ENCODE measurements at regions not wholly inside any gene's neighbourhood (a gene's known extent, or its start where the extent isn't known, plus 50 kb on each side); places are given as distances from the start of the nearest gene placed in this dataset.

DNA sequence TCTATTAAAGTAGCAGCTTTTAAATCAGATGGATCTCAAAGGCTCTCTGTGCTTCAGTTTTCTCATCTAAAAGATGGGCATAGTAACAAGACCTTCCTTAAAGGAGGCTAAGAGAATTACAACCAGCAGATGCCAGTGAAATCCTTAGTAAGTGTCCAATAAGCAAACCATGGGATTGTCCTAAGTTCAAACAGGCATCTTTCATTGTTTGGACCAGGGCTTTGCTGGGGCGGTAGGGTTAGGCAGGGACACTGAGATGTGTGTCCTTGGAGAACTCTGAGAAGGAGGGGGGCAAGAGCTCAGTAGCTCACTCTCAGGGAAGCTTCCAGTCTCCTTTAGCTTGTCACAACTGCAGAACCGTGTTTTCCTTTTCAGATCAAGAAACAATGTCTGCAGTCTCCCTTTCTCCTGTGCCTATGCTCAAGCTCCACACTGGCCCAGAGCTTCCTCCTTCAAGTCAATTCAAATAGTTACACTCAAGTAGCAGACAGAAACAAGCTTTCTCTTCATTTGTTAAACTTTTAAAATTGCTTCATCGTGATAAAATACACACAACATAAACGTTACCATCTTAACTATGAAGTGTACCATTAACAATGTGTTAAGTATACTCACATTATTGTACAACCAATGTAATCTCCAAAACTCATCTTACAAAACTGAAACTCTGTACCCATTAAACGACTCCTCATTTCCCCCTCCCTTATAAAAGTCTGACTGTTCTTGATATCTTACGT lies 216.2 kb downstream of the PIK3R1 start:
- no peak for DNase-seq (ENCODE audit: low read depth in 1 of 2, low spot score in 1 of 2)
- no peak for TF ChIP-seq JUND (IDR thresholded peaks at IDR 0.05; ENCODE audit: low read depth)
- in situ Hi-C loops (cut with HindIII; ENCODE audit: low pct_unique_long_range_greater_than_20kb, low sequenced_read_pairs): no loop called here

DNA sequence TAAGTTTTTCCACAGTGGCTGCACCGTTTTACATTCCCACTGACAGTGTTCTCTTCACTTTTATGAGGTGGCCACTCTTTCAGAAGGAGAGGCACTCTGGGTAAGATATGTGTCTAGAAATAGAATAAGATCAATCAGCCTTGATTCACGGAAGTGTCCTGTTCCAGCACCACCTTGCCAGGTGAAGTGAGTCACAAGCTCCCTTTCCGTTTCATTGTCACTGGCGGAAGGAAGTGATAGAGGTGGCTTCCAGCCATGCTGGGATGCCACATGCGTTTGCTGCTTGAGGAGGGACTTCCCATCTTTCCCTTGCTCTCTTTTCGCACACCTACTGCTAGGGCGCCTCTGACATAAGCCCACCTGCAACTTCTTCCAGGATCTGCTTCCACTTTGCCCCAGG lies 217.1 kb downstream of the PIK3R1 start:
- no peak for TF ChIP-seq JUND (IDR thresholded peaks at IDR 0.05; ENCODE audit: low read depth)
- DNase-seq (ENCODE audit: low read depth in 1 of 2, low spot score in 1 of 2): no peak
- in situ Hi-C loops (cut with HindIII; ENCODE audit: low pct_unique_long_range_greater_than_20kb, low sequenced_read_pairs): no loop called here

DNA sequence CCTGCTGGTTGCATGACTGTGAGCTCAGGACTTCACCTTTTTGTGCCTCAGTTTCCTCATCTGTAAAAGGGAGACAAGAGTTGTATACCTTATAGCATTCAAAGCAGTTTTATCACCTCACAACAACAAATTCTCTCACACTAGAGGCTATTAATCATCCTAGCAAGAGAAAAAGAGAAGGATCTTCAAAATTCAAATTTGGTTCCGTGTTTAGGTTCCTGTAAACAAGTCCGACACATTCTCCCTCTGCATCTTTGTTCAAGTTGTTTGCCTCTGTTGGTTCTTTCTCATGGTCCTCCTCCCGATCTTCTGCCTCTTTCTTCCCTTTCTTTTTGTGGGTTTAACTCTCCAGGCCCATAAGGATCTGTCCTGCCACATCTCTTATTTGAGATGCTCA lies 218.0 kb downstream of the PIK3R1 start:
- no peak for TF ChIP-seq JUND (IDR thresholded peaks at IDR 0.05; ENCODE audit: low read depth)
- in situ Hi-C loops (cut with HindIII; ENCODE audit: low pct_unique_long_range_greater_than_20kb, low sequenced_read_pairs): no loop called here
- no peak for DNase-seq (ENCODE audit: low read depth in 1 of 2, low spot score in 1 of 2)

DNA sequence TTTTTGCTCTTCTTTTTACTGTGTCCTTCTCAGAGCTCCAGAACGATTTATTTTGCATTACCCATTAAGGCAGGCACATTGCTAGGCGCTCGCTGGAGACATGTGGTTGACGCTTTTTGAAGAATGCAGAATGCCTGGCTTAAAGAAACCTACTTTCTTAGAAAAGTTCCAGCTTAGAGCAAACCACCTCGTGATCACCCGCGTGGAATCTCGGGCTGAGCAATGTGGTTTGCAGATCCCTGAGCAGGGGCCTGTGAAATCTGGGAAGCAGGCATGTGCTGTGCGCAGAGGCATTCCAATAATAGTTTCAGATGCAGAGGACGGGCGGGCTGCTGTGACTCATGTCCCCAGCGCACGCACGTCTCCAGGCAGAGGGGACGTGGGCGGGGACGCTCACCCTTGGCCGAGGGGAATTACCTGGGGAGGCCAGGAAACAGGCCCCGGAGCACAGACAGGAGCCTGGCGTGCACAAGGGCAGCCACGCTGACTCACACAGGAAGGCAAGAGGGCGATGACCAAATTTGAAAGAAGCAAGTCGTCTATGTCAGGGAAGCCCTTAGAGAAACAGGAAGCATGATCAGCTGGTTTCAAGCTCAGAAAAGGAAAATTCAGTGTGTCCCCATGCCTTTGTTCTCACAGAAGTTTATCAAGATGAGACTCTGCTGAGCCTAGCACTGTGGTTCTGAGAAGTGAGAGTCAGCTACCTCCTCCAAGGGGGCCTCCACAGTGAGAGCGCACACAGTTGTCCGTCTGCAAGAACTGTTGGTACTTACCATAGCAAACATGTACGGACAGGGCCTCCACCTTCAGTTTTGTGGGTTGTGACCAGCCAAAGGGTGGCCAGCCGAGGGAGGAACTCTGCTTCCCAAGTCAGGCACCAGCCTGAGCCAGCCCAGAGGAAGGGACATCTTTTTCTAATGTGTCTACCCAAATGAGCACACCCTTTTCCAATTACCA lies 218.6 kb downstream of the PIK3R1 start:
- no peak for TF ChIP-seq JUND (IDR thresholded peaks at IDR 0.05; ENCODE audit: low read depth)
- DNase-seq (ENCODE audit: low read depth in 1 of 2, low spot score in 1 of 2): no peak
- in situ Hi-C loops (cut with HindIII; ENCODE audit: low pct_unique_long_range_greater_than_20kb, low sequenced_read_pairs): no loop called here

DNA sequence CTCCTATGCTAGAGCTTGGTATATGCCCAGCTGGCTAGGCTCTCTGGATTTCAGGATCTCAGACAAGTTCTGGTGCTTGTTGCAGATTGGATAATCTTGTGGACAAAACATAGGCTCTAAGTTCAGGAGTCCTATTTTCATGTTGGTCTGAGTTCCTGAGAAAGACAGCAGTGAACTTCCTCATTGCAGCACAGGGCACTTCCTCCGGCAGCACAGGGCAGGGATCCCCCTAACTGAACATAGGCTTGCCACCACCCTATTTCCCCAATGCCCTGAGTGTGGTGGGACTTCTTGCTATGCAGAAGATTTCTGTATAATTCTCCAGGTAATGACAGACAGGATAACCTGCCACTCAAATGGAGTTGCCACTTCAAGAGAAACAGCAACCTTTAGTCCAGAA lies 220.1 kb downstream of the PIK3R1 start:
- TF ChIP-seq JUND (IDR thresholded peaks at IDR 0.05; ENCODE audit: low read depth): no peak
- in situ Hi-C loops (cut with HindIII; ENCODE audit: low pct_unique_long_range_greater_than_20kb, low sequenced_read_pairs): no loop called here
- DNase-seq (ENCODE audit: low read depth in 1 of 2, low spot score in 1 of 2): no peak

DNA sequence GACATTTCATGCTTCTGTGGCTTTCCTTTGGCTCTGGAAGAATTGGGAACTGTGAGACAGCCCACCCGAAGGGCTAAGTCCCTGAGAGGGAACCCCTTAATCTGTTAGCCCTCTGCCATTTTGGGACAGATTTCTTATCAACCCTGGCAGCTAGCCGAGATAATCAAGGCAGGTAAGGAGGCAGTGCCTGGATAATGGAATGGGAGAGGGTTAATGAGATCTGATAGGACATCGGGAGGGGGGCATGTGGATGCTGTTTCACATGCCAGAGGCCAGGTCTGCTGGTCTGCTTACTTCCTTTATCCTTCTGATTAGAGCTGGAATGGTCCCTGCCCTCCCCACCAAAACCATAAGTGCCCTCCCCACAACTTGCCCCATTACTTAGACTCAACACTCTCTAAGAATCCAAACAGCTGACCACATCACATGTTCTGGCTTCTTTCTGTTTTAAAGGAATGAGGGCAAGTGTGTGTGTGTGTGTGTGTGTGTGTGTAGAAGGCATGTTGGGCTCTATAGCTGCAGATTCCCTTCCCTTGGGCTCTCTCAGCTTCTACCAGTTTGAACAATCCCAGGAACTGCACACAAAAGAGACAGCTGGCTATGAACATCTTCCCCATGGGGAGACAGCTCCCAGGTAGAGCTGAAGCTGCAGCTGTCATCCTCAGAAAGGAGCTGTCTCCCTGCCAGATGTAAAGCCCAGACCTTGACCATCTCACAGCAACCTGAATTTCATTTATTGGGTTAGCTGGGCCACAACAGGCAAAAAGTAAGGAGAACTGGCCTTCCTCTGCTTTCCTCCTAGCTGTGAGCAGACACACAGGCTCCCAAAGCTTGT lies 221.3 kb downstream of the PIK3R1 start:
- TF ChIP-seq JUND (IDR thresholded peaks at IDR 0.05; ENCODE audit: low read depth): no peak
- in situ Hi-C loops (cut with HindIII; ENCODE audit: low pct_unique_long_range_greater_than_20kb, low sequenced_read_pairs): no loop called here
- DNase-seq (ENCODE audit: low read depth in 1 of 2, low spot score in 1 of 2): no peak

DNA sequence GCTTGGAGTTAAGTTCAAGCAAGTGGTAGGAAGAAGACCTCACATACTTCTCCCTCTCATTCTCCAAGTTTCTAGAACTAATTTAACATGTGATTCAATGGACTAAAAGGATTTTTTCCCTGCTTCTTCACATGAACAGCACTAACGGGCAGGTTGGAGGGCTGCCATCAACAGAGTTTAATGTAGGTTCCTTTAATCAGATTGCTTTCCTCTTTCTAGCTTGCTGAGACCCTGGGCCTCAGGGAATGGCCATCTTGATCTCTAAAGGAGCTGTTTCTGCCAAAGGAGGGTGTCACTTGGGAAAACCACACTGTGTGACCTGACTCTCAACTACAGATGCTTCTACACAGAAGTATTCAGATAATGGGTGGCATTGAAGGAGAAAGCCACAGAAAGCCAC lies 223.3 kb downstream of the PIK3R1 start:
- in situ Hi-C loops (cut with HindIII; ENCODE audit: low pct_unique_long_range_greater_than_20kb, low sequenced_read_pairs): no loop called here
- DNase-seq (ENCODE audit: low read depth in 1 of 2, low spot score in 1 of 2): no peak
- TF ChIP-seq JUND (IDR thresholded peaks at IDR 0.05; ENCODE audit: low read depth): no peak

DNA sequence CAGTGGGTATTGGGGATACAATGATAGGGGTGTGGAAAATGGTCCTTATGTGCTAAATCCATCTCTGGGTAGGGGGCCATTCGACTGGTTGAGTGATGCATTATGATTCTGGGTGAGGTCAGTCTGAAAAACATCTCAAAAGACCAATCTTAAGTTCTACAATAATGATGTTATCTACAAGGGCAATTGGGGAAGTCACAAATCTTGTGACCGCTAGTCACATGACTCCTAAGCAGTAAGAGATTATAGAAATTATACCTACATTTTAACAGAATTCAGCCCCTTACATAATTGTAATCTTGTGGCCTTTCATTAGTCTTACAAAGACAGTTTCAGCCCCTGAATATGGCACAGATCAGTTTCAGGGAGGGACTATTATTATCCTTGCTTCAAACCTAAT lies 224.7 kb downstream of the PIK3R1 start:
- TF ChIP-seq JUND (IDR thresholded peaks at IDR 0.05; ENCODE audit: low read depth): no peak
- no peak for DNase-seq (ENCODE audit: low read depth in 1 of 2, low spot score in 1 of 2)
- in situ Hi-C loops (cut with HindIII; ENCODE audit: low pct_unique_long_range_greater_than_20kb, low sequenced_read_pairs): no loop called here

DNA sequence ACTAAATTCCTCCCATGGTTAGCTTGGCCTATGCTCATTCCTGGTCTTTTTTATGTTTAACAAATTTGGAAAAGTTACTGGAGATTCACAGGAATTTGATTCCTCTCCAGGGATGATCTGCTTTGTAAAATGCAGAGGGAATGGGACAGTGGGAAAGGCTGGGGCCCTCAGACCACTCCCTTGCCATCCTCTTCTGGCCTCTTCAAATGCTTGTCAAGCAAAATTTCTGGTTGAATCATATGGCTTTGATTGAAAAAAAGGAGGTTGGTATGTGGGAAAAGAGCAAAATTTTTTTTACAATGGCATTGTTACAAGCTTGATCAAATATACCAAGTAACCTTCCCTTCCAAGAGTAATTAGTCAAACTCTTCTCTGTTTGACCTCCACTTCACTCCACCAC lies 225.1 kb downstream of the PIK3R1 start:
- in situ Hi-C loops (cut with HindIII; ENCODE audit: low pct_unique_long_range_greater_than_20kb, low sequenced_read_pairs): no loop called here
- DNase-seq (ENCODE audit: low read depth in 1 of 2, low spot score in 1 of 2): no peak
- no peak for TF ChIP-seq JUND (IDR thresholded peaks at IDR 0.05; ENCODE audit: low read depth)

DNA sequence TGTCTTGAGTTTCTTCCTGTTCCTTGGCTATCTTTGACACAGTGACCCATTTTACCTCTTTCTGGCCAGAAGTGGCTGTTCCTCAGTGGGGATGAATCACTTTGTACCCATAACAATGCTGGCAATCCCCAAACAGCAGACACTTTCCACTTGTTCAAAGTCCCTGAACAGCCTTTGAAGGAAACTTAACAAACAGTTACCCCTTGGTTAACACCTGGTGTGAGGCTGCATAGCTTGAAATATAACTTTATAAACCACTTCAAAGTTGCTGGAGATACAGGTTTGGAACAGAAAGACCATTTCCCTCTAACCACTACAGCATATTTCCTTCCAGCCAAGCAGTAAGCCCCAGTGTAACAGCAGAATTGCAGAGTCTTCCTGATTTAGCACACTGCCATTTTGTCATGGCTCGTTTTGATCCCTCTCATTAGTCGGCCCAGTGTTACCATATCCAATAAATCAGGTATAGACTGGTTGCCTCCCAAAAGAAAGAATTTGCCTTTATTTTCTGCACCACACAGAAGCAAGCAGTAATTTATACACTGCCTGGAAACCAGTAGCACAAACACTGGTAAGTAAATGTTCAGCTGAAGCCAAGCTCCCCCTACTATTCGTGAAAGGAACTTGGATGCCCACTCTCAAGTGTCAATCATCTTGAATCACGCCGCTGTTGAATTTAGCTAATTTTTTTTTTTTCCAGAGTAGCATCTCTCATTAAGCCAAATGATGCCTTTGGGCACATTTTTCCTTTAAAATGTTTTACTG lies 225.9 kb downstream of the PIK3R1 start:
- in situ Hi-C loops (cut with HindIII; ENCODE audit: low pct_unique_long_range_greater_than_20kb, low sequenced_read_pairs): no loop called here
- no peak for DNase-seq (ENCODE audit: low read depth in 1 of 2, low spot score in 1 of 2)
- no peak for TF ChIP-seq JUND (IDR thresholded peaks at IDR 0.05; ENCODE audit: low read depth)

DNA sequence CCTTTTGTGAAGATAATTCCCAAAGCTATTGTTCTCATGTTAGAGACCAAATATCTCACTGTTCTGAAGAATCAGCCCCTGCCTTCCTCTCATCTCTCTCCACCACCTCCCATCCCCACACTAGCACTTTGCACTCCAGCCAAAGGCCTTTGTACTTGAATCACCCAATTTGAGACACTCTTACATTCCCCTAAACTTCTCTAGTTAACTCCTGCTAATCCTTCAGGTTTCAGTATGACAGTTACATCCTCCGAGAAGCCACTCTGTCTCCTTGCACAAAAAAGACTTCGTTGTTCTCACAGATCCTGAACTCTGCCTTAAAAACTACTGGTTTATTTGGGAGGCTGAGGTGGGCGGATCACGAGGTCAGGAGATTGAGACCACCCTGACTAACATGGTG lies 227.5 kb downstream of the PIK3R1 start:
- in situ Hi-C loops (cut with HindIII; ENCODE audit: low pct_unique_long_range_greater_than_20kb, low sequenced_read_pairs): no loop called here
- DNase-seq (ENCODE audit: low read depth in 1 of 2, low spot score in 1 of 2): no peak
- no peak for TF ChIP-seq JUND (IDR thresholded peaks at IDR 0.05; ENCODE audit: low read depth)

DNA sequence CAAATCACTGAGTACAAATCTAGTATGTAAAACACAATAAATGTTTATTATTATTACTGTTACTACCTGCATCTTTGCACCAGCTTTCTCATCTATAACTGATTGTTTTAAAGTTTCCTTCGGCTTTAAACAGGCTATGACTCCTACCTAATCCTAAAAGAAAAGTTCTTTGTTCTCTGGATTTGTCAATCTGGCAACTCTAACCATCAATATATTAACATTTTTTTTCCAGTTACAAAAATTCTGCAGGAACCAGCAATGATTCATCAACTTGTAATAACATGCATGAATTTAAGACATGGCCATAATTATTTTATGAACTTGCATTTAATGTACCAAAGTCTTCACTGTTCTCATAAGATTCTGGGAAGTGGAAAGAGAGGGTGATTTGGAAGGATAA lies 228.5 kb downstream of the PIK3R1 start:
- in situ Hi-C loops (cut with HindIII; ENCODE audit: low pct_unique_long_range_greater_than_20kb, low sequenced_read_pairs): no loop called here

More for the DNA sequence above, 228.5 kb downstream of the PIK3R1 start:
- DNase-seq (ENCODE audit: low read depth in 1 of 2, low spot score in 1 of 2): no peak
- TF ChIP-seq JUND (IDR thresholded peaks at IDR 0.05; ENCODE audit: low read depth): no peak

Data from T47D (cell line).